ENCODE measurements at regions not wholly inside any gene's neighbourhood (a gene's known extent, or its start where the extent isn't known, plus 50 kb on each side); places are given as distances from the start of the nearest gene placed in this dataset.
"Not testable (repeated sequence)": the region's sequence is repeated elsewhere in the genome, so short reads cannot be mapped to it uniquely, and the experiment has no call there.

DNA sequence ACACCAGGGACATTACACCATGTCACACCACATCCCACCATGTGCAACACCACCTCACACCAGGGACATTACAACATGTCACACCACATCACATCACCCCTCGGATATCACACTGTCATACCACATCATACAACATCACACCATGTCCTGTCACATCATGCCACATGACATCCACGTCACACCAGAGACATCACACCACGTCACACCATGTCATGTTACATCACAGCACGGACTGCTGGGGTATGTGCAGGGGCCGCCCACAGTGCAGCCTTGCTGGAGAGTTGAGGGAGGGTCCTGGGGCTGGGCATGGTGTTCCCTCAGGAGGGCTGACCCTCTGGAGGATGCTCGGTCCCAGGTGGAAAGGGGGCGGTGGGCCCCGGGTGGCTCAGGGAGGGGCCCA lies 91.4 kb downstream of the TMEM121 start:
- not testable (repeated sequence) for TF ChIP-seq CTCF (conservative IDR thresholded peaks at IDR 0.05; ENCODE audit: low read depth, low read length); EZH2 (IDR thresholded peaks at IDR 0.05; ENCODE audit: borderline replicate concordance, low read depth, low read length, poor library complexity, severe bottlenecking)
